Erythroblast (primary cell): ENCODE measurements at regions not wholly inside any gene's neighbourhood (a gene's known extent, or its start where the extent isn't known, plus 50 kb on each side); places are given as distances from the start of the nearest gene placed in this dataset.
"Not testable (repeated sequence)": the region's sequence is repeated elsewhere in the genome, so short reads cannot be mapped to it uniquely, and the experiment has no call there.

Experiments used
- DNase-seq, 2 experiments: peaks; one replicate each; lab custom pipeline; 2025; lab: John Stamatoyannopoulos, UW
- GATA1 ChIP-seq: IDR thresholded peaks from 2 replicates; pipeline ENCODE4 v1.6.1; 2011; ENCODE audit warnings: low read depth, mild to moderate bottlenecking, control low read depth, low read length, moderate library complexity
- POLR2A ChIP-seq: IDR thresholded peaks from 2 replicates; pipeline ENCODE4 v1.6.1; 2011; ENCODE audit warnings: mild to moderate bottlenecking, low read length

- DNase-seq = no peak
- TF ChIP-seq POLR2A (no peak), GATA1 (no peak)
Observed at GRCh38 chr17:79560527-79560926, 50.3 kb downstream of the RBFOX3 start.

- no peak for DNase-seq
- TF ChIP-seq GATA1 (no peak), POLR2A (no peak)
Observed at GRCh38 chr17:79559111-79559887, 51.6 kb downstream of the RBFOX3 start.

GRCh38 chr17:79558091-79558900 is 52.6 kb downstream of the RBFOX3 start:
- no peak for TF ChIP-seq POLR2A
- TF ChIP-seq GATA1 = no peak
- no peak for DNase-seq

GRCh38 chr17:79557276-79558090 is 53.4 kb downstream of the RBFOX3 start:
- no peak for DNase-seq
- TF ChIP-seq GATA1 = no peak
- TF ChIP-seq POLR2A = no peak

- DNase-seq = no peak
Observed at GRCh38 chr17:79556271-79556670, 54.6 kb downstream of the RBFOX3 start.

GRCh38 chr17:79555543-79555942 is 55.3 kb downstream of the RBFOX3 start:
- TF ChIP-seq POLR2A (no peak), GATA1 (no peak)
- DNase-seq = no peak

More at GRCh38 chr17:79556271-79556670, 54.6 kb downstream of the RBFOX3 start:
- TF ChIP-seq GATA1 (no peak), POLR2A (no peak)

- DNase-seq = not testable (repeated sequence)
Observed at GRCh38 chr17:79554346-79554745, 56.5 kb downstream of the RBFOX3 start.

GRCh38 chr17:79552824-79553223 is 58.0 kb downstream of the RBFOX3 start:
- DNase-seq = no peak
- TF ChIP-seq GATA1 (no peak), POLR2A (no peak)

GRCh38 chr17:79552405-79552804 is 58.4 kb downstream of the RBFOX3 start:
- DNase-seq = no peak
- TF ChIP-seq POLR2A = no peak
- TF ChIP-seq GATA1 = no peak

- TF ChIP-seq POLR2A (no peak), GATA1 (no peak)
- DNase-seq = no peak
Observed at GRCh38 chr17:79549141-79549915, 61.5 kb downstream of the RBFOX3 start.

- no peak for DNase-seq
Observed at GRCh38 chr17:79548116-79548515, 62.7 kb downstream of the RBFOX3 start.

GRCh38 chr17:79547586-79547985 is 63.3 kb downstream of the RBFOX3 start:
- no peak for DNase-seq
- no peak for TF ChIP-seq GATA1
- no peak for TF ChIP-seq POLR2A

More at GRCh38 chr17:79548116-79548515, 62.7 kb downstream of the RBFOX3 start:
- no peak for TF ChIP-seq POLR2A
- TF ChIP-seq GATA1 = no peak

- DNase-seq = not testable (repeated sequence)
Observed at GRCh38 chr17:79547171-79547570, 63.7 kb downstream of the RBFOX3 start.

- DNase-seq = no peak
- no peak for TF ChIP-seq GATA1
- TF ChIP-seq POLR2A = no peak
Observed at GRCh38 chr17:79546386-79546785, 64.5 kb downstream of the RBFOX3 start.
